ENCODE measurements at regions not wholly inside any gene's neighbourhood (a gene's known extent, or its start where the extent isn't known, plus 50 kb on each side); places are given as distances from the start of the nearest gene placed in this dataset.

DNA sequence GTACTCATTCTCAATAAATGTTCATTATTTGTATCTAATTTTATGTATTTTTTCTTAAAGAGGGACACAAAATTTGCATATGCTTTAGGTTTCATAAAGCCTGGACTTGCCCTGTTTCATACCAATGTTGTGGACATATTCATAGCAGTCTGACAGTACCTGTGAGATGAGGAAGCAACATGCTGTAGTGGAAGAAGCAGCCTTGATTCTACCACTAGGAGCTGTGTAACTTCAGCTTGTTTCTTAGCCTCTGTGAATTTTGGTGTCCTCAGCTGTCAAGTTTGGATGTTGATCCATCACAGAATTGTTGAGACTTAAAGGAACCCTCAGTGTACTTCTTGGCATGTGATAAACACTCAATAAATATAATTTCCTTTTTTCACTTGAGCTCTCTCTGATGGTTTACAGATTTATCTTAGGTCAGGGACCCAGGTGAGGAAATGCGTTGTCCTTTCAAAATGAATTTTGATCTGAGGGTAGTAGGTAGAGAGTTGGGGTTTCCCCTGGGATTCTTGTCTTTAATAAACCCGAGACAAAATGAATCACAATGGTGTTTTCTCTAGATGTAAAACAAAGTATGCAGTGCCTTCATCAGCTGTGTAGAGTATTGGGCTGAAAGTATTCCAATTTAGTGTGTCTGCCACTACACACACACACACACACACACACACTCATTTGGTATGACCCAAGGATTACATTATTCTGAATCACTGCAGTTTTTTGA is 152.1 kb downstream of the KCNRG start:
- H2AK5ac ChIP-seq (ENCODE audit: low read depth, low read length) = no peak overlapping the region
- H4K5ac ChIP-seq (ENCODE audit: low read depth, low read length) = no peak overlapping the region
- no peak overlapping the region for H3K9ac ChIP-seq (ENCODE audit: low read depth, low read length)
- H3K23ac ChIP-seq (ENCODE audit: low read depth, low read length) = no peak overlapping the region
- H3K4ac ChIP-seq (ENCODE audit: low read depth, low read length) = no peak overlapping the region
- H2AK9ac ChIP-seq (replicated peaks; ENCODE audit: low read depth, low read length, poor library complexity) = no peak overlapping the region
- H3K27ac ChIP-seq (ENCODE audit: insufficient read depth, low read length) = no peak overlapping the region
- H3K14ac ChIP-seq (replicated peaks; ENCODE audit: low read depth, low read length) = no peak overlapping the region
- no peak overlapping the region for H4K91ac ChIP-seq (ENCODE audit: insufficient read depth, low read depth, low read length)
- in situ Hi-C loops (cut with MboI; ENCODE audit: low sequenced_read_pairs) (no loop called here), intact Hi-C loops (cut with micrococcal nuclease) (no loop called here), dilution Hi-C loops (cut with HindIII; ENCODE audit: low sequenced_read_pairs, unreplicated experiment) (no loop called here)
- WGBS, 2 experiments (ENCODE audit: extremely low coverage in 2 of 2, insufficient read length in 1 of 2) = no CpG with 5 or more reads among the region's 2 CpGs
- POLR2A ChIA-PET (ENCODE audit: unreplicated experiment) = no interaction called here
- H3K4me2 ChIP-seq (ENCODE audit: low read depth, low read length) = no peak overlapping the region
- H3K79me1 ChIP-seq (ENCODE audit: low read depth in 1 of 2, low read length in 2 of 2) = no peaks in the 10 kb centered on the region
- no peaks in the 10 kb centered on the region for H3K9me3 ChIP-seq (ENCODE audit: control insufficient read depth, insufficient read depth, low read length)
- no peak overlapping the region for H3K18ac ChIP-seq (ENCODE audit: low read depth, low read length)
- H2BK5ac ChIP-seq (ENCODE audit: low read depth, low read length, poor library complexity, severe bottlenecking) = no peak overlapping the region
- H3K9me1 ChIP-seq (ENCODE audit: insufficient read depth, low read length) = no peaks in the 10 kb centered on the region
- H3K4me1 ChIP-seq (ENCODE audit: control insufficient read depth, insufficient read depth, low read length) = no peaks in the 10 kb centered on the region
- BruUV-seq (replicated peaks) = no TSS peak
- ATAC-seq (ENCODE audit: low read depth) (no peak), DNase-seq (no peak)
- H3K56ac ChIP-seq (ENCODE audit: extremely low read depth, insufficient read depth, low read length) = no peak overlapping the region
- H3K36me3 ChIP-seq (ENCODE audit: control insufficient read depth, insufficient read depth, low read length) = no peaks in the 10 kb centered on the region
- H2BK120ac ChIP-seq (ENCODE audit: low read depth, low read length) = no peak overlapping the region
- CTCF ChIA-PET = interaction anchor here (1.4 kb wide), 1 partner anchor 220 kb away, joined by 4 read pairs; no protein-coding TSS in a partner anchor
- no peak overlapping the region for H2BK20ac ChIP-seq (ENCODE audit: low read depth, low read length)
- H2BK15ac ChIP-seq (ENCODE audit: low read depth, low read length) = no peak overlapping the region
- no peak overlapping the region for H3K4me3 ChIP-seq (ENCODE audit: insufficient read depth, low read depth, low read length)
- no peaks in the 10 kb centered on the region for H4K20me1 ChIP-seq (ENCODE audit: insufficient read depth, low read length)
- TF ChIP-seq, protein P1, sequence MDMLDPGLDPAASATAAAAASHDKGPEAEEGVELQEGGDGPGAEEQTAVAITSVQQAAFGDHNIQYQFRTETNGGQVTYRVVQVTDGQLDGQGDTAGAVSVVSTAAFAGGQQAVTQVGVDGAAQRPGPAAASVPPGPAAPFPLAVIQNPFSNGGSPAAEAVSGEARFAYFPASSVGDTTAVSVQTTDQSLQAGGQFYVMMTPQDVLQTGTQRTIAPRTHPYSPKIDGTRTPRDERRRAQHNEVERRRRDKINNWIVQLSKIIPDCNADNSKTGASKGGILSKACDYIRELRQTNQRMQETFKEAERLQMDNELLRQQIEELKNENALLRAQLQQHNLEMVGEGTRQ (IDR thresholded peaks at IDR 0.05; ENCODE audit: low read depth, low read length) = no peak
- no peak for TF ChIP-seq CHD1 (IDR thresholded peaks at IDR 0.05; ENCODE audit: low read depth, low read length)
- TF ChIP-seq RFX5 (IDR thresholded peaks at IDR 0.05; ENCODE audit: low read depth, low read length) = no peak
- TF ChIP-seq CEBPB (IDR thresholded peaks at IDR 0.05; ENCODE audit: low read depth, low read length) = no peak
- TF ChIP-seq MAFK (IDR thresholded peaks at IDR 0.05; ENCODE audit: low read depth, low read length) = no peak
- TF ChIP-seq, protein P2, sequence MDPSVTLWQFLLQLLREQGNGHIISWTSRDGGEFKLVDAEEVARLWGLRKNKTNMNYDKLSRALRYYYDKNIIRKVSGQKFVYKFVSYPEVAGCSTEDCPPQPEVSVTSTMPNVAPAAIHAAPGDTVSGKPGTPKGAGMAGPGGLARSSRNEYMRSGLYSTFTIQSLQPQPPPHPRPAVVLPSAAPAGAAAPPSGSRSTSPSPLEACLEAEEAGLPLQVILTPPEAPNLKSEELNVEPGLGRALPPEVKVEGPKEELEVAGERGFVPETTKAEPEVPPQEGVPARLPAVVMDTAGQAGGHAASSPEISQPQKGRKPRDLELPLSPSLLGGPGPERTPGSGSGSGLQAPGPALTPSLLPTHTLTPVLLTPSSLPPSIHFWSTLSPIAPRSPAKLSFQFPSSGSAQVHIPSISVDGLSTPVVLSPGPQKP (IDR thresholded peaks at IDR 0.05; ENCODE audit: borderline replicate concordance, low read depth, low read length) = no peak
- TF ChIP-seq SMC3 (IDR thresholded peaks at IDR 0.05; ENCODE audit: low read depth, low read length) = no peak
- TF ChIP-seq MAZ (IDR thresholded peaks at IDR 0.05; ENCODE audit: borderline replicate concordance, low read depth, low read length) = no peak
- no peak for TF ChIP-seq BHLHE40 (IDR thresholded peaks at IDR 0.05; ENCODE audit: low read depth, low read length)
- no peak for TF ChIP-seq RAD21 (IDR thresholded peaks at IDR 0.05; ENCODE audit: low read length)
- TF ChIP-seq MXI1 (IDR thresholded peaks at IDR 0.05; ENCODE audit: borderline replicate concordance, low read depth, low read length) = no peak
- no peak for TF ChIP-seq POLR2A (IDR thresholded peaks at IDR 0.05; ENCODE audit: low read depth, low read length)
- no peak for TF ChIP-seq FOS (IDR thresholded peaks at IDR 0.05; ENCODE audit: low read depth, low read length)
- TF ChIP-seq RCOR1 (IDR thresholded peaks at IDR 0.05; ENCODE audit: insufficient replicate concordance, low read length) = no peak
- TF ChIP-seq, protein P3, sequence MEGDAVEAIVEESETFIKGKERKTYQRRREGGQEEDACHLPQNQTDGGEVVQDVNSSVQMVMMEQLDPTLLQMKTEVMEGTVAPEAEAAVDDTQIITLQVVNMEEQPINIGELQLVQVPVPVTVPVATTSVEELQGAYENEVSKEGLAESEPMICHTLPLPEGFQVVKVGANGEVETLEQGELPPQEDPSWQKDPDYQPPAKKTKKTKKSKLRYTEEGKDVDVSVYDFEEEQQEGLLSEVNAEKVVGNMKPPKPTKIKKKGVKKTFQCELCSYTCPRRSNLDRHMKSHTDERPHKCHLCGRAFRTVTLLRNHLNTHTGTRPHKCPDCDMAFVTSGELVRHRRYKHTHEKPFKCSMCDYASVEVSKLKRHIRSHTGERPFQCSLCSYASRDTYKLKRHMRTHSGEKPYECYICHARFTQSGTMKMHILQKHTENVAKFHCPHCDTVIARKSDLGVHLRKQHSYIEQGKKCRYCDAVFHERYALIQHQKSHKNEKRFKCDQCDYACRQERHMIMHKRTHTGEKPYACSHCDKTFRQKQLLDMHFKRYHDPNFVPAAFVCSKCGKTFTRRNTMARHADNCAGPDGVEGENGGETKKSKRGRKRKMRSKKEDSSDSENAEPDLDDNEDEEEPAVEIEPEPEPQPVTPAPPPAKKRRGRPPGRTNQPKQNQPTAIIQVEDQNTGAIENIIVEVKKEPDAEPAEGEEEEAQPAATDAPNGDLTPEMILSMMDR (conservative IDR thresholded peaks at IDR 0.05; ENCODE audit: low read depth, low read length) = no peak
- no peak overlapping the region for H4K8ac ChIP-seq (ENCODE audit: low read depth in 2 of 2, low read length in 2 of 2)
- no peak overlapping the region for H2AFZ ChIP-seq (replicated peaks; ENCODE audit: low read length, poor library complexity)
- H3K27me3 ChIP-seq (ENCODE audit: control insufficient read depth, insufficient read depth, low read length) = no peaks in the 10 kb centered on the region; the same call in 1 of the 2 replicates
